ENCODE measurements at regions not wholly inside any gene's neighbourhood (a gene's known extent, or its start where the extent isn't known, plus 50 kb on each side); places are given as distances from the start of the nearest gene placed in this dataset.
A peak's percentile ranks its signal among the peaks of the same experiment; 100 is the strongest.

DNA sequence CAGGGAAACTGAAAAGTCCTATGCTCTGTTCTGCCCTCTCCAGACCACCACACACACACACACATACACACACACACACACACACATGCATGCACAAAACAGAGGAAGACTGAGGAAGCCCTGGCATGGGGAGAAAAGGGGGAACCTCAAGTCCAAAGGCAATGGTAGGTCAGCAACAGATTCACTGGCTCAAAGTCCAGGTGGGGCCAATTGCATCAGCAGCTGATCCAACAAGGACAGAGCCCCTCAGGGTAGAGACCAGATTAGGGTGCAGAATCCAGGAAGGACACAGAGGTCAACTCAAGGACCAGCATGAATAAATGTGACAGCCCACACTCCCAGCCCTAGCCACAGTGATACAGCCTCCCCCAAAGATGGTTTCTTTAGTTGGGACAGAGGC lies 425.0 kb upstream of the SOX5 start (continued):
- peak; percentile 81; the same call in 1 of the 2 replicates for TF ChIP-seq ESRRA (CRISPR knock-in tag; IDR thresholded peaks at IDR 0.05; ENCODE audit: low read depth)
- peak; percentile 14; the same call in 1 of the 2 replicates for TF ChIP-seq CEBPG (CRISPR knock-in tag; IDR thresholded peaks at IDR 0.05)
- TF ChIP-seq BHLHE40 (IDR thresholded peaks at IDR 0.05; ENCODE audit: low read length), result no peak
- TF ChIP-seq, protein P1, sequence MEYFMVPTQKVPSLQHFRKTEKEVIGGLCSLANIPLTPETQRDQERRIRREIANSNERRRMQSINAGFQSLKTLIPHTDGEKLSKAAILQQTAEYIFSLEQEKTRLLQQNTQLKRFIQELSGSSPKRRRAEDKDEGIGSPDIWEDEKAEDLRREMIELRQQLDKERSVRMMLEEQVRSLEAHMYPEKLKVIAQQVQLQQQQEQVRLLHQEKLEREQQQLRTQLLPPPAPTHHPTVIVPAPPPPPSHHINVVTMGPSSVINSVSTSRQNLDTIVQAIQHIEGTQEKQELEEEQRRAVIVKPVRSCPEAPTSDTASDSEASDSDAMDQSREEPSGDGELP (IDR thresholded peaks at IDR 0.05; ENCODE audit: borderline replicate concordance, low read depth), result peak; percentile 18; the same call in 1 of the 2 replicates
- no peak for TF ChIP-seq ZBTB38 (CRISPR knock-in tag; IDR thresholded peaks at IDR 0.05)
- peak; percentile 66 for TF ChIP-seq HNF4A (CRISPR knock-in tag; IDR thresholded peaks at IDR 0.05)
- no peak for TF ChIP-seq MYNN (CRISPR knock-in tag; IDR thresholded peaks at IDR 0.05; ENCODE audit: low read depth)
- TF ChIP-seq, protein P2, sequence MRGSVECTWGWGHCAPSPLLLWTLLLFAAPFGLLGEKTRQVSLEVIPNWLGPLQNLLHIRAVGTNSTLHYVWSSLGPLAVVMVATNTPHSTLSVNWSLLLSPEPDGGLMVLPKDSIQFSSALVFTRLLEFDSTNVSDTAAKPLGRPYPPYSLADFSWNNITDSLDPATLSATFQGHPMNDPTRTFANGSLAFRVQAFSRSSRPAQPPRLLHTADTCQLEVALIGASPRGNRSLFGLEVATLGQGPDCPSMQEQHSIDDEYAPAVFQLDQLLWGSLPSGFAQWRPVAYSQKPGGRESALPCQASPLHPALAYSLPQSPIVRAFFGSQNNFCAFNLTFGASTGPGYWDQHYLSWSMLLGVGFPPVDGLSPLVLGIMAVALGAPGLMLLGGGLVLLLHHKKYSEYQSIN (CRISPR knock-in tag; IDR thresholded peaks at IDR 0.05; ENCODE audit: borderline replicate concordance), result no peak
- TF ChIP-seq TMF1 (CRISPR knock-in tag; IDR thresholded peaks at IDR 0.05; ENCODE audit: low read depth), result no peak
- 0 out of 2 replicates have a peak, but pooled peaks have one; percentile 34 for TF ChIP-seq GATAD2A (CRISPR knock-in tag; IDR thresholded peaks at IDR 0.05)
- no peak for TF ChIP-seq SOX6 (IDR thresholded peaks at IDR 0.05)
- peak; percentile 24; the same call in 1 of the 2 replicates for TF ChIP-seq SOX6 (CRISPR knock-in tag; IDR thresholded peaks at IDR 0.05)
- TF ChIP-seq HNF4G (IDR thresholded peaks at IDR 0.05; ENCODE audit: borderline replicate concordance, low read depth, low read length), result peak; percentile 35; the same call in 1 of the 2 replicates
- no peak for TF ChIP-seq HNF4G (CRISPR knock-in tag; IDR thresholded peaks at IDR 0.05; ENCODE audit: borderline replicate concordance, low read depth)
- TF ChIP-seq, protein P3, sequence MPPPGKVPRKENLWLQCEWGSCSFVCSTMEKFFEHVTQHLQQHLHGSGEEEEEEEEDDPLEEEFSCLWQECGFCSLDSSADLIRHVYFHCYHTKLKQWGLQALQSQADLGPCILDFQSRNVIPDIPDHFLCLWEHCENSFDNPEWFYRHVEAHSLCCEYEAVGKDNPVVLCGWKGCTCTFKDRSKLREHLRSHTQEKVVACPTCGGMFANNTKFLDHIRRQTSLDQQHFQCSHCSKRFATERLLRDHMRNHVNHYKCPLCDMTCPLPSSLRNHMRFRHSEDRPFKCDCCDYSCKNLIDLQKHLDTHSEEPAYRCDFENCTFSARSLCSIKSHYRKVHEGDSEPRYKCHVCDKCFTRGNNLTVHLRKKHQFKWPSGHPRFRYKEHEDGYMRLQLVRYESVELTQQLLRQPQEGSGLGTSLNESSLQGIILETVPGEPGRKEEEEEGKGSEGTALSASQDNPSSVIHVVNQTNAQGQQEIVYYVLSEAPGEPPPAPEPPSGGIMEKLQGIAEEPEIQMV (CRISPR knock-in tag; IDR thresholded peaks at IDR 0.05; ENCODE audit: low read depth), result no peak

Data from HepG2 (cell line).